GM12872 (cell line): ENCODE measurements at regions not wholly inside any gene's neighbourhood (a gene's known extent, or its start where the extent isn't known, plus 50 kb on each side); places are given as distances from the start of the nearest gene placed in this dataset.

Source experiments
- TF ChIP-seq, protein P1 (sequence below): IDR thresholded peaks from 3 replicates; pipeline ENCODE4 v1.5.1; 2011; ENCODE audit warnings: low read depth, mild to moderate bottlenecking, low read length, moderate library complexity; ENCODE audit not compliant: insufficient read depth

DNA sequence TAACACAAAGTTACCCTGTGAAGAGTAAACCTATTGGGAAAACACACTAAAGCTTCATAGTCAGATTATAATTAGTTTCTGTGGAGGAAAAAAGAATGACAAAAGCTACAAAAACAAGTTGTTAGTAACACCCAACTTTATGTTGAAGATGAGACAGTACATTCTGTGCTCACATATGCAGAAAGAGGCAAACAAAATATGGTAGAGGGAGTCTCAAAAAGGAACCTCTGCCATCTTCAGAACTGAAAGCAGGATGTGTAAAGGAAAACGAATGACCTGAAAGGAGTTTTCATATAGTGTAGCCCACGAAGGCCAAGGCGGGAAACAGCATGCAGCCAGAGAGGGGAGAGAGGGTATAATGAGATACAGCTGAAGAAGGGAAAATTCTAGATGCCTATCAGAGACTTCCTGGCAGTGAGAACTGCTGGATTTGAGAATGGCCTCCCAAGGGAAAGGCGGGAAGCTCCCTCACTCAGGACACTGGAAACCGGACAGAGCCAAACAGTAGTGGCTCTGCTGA, 84.1 kb upstream of the HEY2 start:
- TF ChIP-seq, protein P1, sequence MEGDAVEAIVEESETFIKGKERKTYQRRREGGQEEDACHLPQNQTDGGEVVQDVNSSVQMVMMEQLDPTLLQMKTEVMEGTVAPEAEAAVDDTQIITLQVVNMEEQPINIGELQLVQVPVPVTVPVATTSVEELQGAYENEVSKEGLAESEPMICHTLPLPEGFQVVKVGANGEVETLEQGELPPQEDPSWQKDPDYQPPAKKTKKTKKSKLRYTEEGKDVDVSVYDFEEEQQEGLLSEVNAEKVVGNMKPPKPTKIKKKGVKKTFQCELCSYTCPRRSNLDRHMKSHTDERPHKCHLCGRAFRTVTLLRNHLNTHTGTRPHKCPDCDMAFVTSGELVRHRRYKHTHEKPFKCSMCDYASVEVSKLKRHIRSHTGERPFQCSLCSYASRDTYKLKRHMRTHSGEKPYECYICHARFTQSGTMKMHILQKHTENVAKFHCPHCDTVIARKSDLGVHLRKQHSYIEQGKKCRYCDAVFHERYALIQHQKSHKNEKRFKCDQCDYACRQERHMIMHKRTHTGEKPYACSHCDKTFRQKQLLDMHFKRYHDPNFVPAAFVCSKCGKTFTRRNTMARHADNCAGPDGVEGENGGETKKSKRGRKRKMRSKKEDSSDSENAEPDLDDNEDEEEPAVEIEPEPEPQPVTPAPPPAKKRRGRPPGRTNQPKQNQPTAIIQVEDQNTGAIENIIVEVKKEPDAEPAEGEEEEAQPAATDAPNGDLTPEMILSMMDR = no peak

DNA sequence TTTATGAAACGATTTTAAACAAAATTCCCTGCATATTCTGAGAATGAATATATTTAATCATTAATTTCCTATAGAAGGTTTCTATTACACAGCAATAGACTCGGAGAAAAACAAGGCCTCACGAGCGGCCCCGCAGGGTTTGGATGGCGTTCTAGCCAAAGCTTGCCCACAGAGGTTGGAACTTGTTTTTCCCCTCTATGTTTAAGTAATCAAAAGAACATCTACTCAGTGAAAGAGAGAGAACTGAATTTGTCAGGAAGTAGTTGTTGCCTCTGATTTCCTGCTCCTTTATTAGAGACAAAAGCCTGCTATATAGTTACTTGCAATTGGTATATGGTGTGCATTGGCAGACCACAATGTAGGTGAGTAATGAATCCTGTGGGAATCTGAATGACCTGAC, 82.1 kb upstream of the HEY2 start:
- TF ChIP-seq, protein P1 = no peak

DNA sequence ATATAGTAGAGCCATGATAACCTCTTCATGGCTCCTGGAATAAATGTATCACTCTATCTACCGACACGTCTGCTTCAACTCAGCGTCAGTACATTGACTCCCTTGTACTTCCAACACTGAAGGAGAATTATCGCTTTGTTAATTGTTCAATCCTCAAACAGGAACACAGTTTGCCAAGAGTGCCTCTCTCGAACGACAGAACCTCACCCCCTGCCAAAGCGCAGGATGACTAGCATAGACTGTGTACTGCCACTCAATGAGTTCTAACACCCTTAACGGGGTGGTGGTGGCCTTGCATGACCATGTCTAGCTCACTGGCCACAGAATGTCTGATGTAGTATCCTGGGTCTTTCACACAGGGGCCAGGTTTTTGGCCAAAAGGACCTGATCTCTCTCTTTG, 81.4 kb upstream of the HEY2 start:
- TF ChIP-seq, protein P1 = no peak

DNA sequence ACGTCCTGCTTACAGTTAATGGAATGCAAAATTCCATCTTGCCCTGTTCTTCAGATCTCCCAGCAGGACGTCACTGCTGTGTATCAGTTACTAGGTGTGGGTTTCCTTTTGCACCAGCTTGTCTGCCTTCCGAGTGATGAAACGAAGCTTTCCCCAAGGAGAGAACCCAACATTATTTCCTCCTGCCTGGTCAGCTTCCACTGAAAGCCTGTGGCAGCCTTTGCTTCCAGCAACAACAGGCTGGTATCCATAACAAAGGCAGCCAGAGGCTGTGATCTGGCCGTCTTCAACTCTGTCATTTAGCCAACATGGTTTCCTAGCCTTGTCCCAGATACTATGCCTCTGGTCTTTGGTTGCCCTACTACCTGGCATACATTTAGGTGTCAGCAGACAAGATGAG, 78.9 kb upstream of the HEY2 start:
- TF ChIP-seq, protein P1 = no peak

DNA sequence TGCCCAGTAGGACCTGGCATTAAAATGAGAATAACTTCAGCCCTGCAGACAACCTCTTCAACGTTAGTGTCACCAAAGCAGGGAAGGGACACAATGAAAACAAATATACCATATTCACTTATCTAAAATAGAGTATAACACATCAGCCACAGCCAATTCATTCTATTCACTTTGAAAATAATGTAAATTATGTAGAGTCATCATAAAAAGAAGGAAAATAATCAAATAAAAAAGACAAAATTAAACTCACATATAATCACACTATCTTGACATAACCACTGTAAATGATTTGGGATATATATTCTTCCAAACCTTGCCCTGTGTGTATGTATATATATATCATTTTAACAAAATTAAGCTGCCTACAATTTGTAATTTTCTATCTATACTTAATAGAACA, 78.1 kb upstream of the HEY2 start:
- TF ChIP-seq, protein P1 = no peak

DNA sequence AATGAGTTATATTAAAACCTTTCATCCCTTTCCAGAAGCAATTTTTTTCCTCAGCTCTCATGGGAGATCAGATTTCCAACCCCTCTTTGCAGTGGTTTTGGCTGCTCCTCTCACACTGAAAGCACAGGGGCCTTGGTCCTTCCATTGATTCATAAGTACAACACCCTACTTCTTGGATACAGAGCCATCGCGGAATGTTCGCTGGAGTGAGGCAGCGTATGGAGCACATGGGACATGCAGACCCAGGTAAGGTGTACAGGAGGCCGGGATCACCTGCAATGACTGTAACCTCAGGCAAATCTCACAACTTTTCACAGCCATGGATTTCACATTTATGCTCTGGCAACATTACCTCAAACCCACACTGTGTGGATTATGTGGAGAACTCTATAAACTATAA, 75.2 kb upstream of the HEY2 start:
- TF ChIP-seq, protein P1 = no peak

DNA sequence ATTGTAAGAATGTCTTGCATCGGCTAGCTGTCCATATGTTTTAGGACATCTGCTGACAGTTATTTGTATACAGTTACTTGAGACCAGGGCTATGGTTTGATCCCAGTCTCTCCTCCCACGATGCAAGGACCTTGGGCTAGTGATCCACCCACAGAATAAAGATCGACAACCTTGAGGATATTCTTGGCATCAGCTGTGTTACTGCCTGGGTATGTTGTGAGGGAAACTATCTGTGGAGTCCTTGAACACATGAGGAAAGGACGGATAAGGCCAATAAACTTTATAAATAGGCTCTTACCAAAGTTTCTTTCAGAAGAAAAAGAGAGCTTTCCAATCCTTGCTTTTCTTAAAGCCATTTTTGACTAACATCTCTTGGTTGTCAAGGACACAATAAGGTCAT, 70.8 kb upstream of the HEY2 start:
- TF ChIP-seq, protein P1 = no peak

DNA sequence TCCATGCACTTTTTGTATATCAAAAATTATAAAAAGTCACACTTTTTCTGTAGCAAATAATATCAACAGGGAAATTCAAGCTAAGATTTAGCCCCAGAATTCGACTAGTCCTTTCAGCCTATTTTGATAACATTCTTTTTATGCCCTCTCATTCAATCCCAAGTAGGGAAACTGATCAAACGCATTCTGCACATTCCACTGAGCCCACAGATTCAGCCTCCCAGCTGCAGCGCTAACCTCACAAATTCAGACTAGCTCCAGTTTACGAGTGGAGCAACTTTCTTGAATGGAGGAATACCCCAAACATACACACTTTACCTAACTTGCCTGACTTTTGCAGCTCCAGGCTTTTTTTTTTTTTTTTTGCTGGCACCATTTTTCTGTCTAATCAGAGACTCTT, 70.3 kb upstream of the HEY2 start:
- TF ChIP-seq, protein P1 = no peak
